ENCODE measurements at regions not wholly inside any gene's neighbourhood (a gene's known extent, or its start where the extent isn't known, plus 50 kb on each side); places are given as distances from the start of the nearest gene placed in this dataset.

DNA sequence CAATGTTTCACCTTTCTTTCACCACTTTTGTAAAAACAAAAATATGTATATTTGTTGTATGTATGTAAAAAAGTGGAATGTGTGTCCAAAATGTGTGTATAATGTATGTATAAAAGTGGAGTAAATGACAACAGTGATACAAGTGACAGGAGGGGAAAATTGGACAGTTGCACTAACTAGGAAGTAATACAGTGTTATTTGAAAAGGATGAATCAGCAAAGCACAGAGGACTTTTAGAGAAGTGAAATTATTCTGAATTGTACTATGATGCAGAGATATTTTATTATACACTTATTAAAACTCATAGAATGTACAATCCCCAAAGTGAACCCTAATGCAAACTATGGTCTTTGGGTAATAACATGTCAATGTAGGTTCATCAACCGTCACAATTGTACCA, 331.3 kb upstream of the CNTNAP5 start:
- DNase-seq (no peak), ATAC-seq (no peak)
- TF ChIP-seq, protein P1, sequence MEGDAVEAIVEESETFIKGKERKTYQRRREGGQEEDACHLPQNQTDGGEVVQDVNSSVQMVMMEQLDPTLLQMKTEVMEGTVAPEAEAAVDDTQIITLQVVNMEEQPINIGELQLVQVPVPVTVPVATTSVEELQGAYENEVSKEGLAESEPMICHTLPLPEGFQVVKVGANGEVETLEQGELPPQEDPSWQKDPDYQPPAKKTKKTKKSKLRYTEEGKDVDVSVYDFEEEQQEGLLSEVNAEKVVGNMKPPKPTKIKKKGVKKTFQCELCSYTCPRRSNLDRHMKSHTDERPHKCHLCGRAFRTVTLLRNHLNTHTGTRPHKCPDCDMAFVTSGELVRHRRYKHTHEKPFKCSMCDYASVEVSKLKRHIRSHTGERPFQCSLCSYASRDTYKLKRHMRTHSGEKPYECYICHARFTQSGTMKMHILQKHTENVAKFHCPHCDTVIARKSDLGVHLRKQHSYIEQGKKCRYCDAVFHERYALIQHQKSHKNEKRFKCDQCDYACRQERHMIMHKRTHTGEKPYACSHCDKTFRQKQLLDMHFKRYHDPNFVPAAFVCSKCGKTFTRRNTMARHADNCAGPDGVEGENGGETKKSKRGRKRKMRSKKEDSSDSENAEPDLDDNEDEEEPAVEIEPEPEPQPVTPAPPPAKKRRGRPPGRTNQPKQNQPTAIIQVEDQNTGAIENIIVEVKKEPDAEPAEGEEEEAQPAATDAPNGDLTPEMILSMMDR (IDR thresholded peaks at IDR 0.05) = no peak
- Histone ChIP-seq H3K4me1 (ENCODE audit: low read depth) (no peaks in the 10 kb centered on the region), H3K4me3 (no peak overlapping the region), H3K9me3 (peaks cover 13% of the 10 kb centered on the region), H3K36me3 (ENCODE audit: low read depth) (no peaks in the 10 kb centered on the region)
- intact Hi-C loops (cut with DNase I, micrococcal nuclease) = no loop called here

DNA sequence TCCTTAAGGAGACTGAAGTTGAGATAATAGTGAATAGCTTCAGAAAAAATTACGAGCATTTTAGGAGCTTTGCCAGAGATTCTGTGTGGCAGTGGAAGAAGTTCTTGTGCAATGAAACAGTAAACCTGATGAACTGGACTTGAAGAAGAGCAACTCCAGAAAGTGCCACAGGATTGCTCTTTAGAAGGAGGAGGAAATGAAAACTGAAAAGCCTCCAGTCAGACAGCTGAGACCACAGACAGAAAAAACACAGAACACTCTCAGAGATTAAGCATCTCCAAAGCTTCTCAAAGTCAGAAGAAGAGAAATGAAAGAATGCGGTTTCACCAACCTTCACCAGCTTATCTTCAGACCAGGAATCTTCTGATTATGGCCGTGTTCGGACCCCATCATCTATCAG, 329.7 kb upstream of the CNTNAP5 start:
- TF ChIP-seq, protein P1 (IDR thresholded peaks at IDR 0.05) = no peak
- intact Hi-C loops (cut with DNase I, micrococcal nuclease) = no loop called here
- no peaks in the 10 kb centered on the region for H3K4me1 ChIP-seq (ENCODE audit: low read depth)
- DNase-seq = no peak
- ATAC-seq = no peak
- no peaks in the 10 kb centered on the region for H3K36me3 ChIP-seq (ENCODE audit: low read depth)
- no peak overlapping the region for H3K4me3 ChIP-seq
- peaks cover 14% of the 10 kb centered on the region for H3K9me3 ChIP-seq

GRCh38 chr2:123696021-123696420, 329.1 kb upstream of the CNTNAP5 start:
- no peak for ATAC-seq
- DNase-seq = no peak
- Histone ChIP-seq H3K4me3 (no peak overlapping the region), H3K9me3 (peaks cover 13% of the 10 kb centered on the region), H3K4me1 (ENCODE audit: low read depth) (no peaks in the 10 kb centered on the region), H3K36me3 (ENCODE audit: low read depth) (no peaks in the 10 kb centered on the region)
- intact Hi-C loops (cut with DNase I, micrococcal nuclease) = no loop called here
- TF ChIP-seq, protein P1 (IDR thresholded peaks at IDR 0.05) = no peak

DNA sequence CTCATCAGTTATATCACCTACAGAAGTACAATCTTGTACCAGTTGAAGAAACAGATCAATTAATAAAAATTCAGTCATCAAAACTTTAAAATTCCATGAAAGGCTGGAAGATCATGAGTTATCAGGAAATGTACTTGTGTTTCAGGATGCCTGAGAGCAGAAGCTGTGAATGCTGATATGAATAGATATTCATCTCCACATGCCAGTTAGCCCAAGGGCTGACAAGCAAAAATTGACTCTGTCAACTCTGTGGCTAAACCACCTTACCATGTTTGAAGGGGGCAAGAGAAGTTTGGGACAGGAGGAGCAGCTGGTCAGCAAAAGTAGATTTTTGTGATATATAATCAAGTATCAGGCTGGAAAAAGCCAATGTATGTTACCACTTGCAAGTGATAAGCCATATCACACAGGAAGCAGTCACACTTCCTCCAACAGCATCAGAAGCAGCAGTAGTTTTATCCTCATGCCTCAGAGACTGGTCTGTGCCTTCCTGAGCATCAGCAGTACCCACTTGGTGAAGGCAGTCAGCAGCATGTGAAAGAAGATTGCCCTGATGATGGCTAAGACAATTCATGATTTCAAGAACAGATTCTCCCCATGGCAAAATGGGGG, 328.2 kb upstream of the CNTNAP5 start:
- H3K9me3 ChIP-seq = peaks cover 10% of the 10 kb centered on the region
- TF ChIP-seq, protein P1 (IDR thresholded peaks at IDR 0.05) = no peak
- intact Hi-C loops (cut with DNase I, micrococcal nuclease) = no loop called here
- DNase-seq (no peak), ATAC-seq (no peak)
- no peak overlapping the region for H3K4me3 ChIP-seq
- H3K4me1 ChIP-seq (ENCODE audit: low read depth) = no peaks in the 10 kb centered on the region
- H3K36me3 ChIP-seq (ENCODE audit: low read depth) = no peaks in the 10 kb centered on the region

- Histone ChIP-seq H3K4me3 (no peak overlapping the region), H3K4me1 (ENCODE audit: low read depth) (no peaks in the 10 kb centered on the region), H3K9me3 (peaks cover 20% of the 10 kb centered on the region), H3K36me3 (ENCODE audit: low read depth) (no peaks in the 10 kb centered on the region)
- intact Hi-C loops (cut with DNase I, micrococcal nuclease) = no loop called here
- DNase-seq (no peak), ATAC-seq (no peak)
- TF ChIP-seq, protein P1 (IDR thresholded peaks at IDR 0.05) = no peak
Measured at GRCh38 chr2:123715467-123715982, 309.6 kb upstream of the CNTNAP5 start.
